ENCODE measurements at regions not wholly inside any gene's neighbourhood (a gene's known extent, or its start where the extent isn't known, plus 50 kb on each side); places are given as distances from the start of the nearest gene placed in this dataset.
"Not testable (repeated sequence)": the region's sequence is repeated elsewhere in the genome, so short reads cannot be mapped to it uniquely, and the experiment has no call there.

DNA sequence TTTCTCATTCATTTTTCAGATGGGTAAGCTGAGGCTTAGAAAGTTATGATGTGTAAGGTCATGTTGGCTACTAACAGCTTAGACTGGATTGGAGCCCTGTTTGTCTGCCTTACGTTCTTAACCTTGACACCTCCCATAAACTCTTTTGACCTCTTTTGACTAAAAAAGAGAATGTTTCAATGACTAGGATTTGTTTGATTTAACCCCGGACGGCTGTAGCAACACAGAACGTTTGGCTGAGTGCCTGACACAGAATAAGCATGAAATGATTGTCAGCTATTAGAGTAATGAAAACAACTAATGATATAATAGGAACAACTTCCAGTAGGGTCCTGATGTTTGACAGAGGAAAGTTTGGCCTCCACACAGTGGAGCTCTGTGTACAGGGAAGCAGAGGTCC lies 83.3 kb upstream of the PDZD8 start:
- in situ Hi-C loops (cut with MboI; ENCODE audit: low sequenced_read_pairs), result no loop called here

DNA sequence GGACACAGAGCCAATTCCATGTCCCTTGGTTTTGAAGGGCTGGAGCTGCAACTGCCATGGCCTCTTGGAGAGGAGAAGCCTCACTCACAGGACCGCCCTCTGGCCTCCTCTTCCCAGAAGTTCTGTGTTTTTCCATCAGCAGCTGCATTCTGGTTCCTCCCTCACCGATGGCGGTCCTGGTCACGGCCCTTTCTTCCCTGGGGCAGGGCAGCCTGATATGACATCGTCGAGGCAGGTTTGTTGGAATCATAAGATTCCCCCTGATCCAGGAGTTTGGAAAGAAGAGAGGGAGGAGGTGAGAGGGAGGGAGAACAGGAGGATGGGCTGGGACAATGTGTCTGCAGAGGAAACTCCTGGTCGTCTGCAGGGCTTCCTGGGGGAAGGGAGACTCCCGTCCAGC lies 82.7 kb upstream of the PDZD8 start:
- in situ Hi-C loops (cut with MboI; ENCODE audit: low sequenced_read_pairs), result no loop called here

DNA sequence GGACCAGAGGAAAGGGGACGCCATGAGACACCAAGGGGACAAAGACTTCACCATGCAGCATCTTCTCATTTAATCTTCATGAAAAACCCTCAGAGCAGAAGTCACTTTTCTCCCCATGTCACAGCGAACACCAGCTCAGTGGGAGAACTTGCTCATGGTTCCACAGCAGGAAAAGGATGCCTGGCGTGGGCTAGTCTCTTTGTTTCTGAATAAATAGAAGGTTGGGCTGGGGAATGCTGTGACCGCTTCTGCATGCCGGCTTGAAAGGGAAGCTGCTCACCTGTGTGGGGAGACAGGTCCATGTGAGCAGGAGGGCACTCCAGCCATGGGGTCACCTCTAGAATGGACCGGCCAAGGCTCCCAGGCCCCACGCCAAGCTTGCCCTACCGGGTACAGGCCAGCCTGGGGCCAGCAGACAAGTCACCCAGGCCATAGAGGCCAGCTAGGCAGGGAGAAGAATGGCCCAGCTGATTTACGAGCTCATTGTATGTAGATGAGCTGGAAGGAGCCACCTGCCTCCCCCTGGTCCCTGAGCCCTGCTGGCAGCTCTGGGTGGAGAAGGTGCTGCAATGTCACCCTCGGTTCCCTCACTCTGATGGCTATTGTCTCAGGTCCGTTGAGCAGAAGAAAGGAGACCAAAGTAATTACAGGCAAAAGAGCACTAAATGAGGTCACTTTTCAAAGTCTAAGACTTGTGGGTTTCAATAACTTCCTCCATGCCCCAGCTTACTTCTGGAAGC lies 82.0 kb upstream of the PDZD8 start:
- in situ Hi-C loops (cut with MboI; ENCODE audit: low sequenced_read_pairs), result no loop called here

DNA sequence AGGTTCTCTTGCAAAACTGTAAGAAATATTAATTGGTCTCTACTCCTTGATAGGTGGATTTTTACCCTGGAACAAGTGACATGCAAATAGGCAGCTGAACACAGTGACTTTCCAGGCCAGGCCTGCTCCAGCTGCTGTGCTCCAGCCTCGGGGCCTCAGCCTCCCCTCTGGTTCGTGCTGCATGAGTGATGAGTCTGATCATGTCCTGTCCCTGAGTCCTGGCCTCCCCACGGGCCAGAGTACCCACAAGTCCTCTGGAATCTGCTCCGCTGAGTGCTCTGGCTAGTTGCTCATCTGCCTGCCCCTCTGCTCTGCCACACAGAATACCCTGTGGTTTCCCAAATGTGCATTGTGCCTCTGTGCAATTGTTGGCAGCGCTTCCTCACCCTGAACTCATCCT lies 80.1 kb upstream of the PDZD8 start:
- in situ Hi-C loops (cut with MboI; ENCODE audit: low sequenced_read_pairs), result no loop called here

DNA sequence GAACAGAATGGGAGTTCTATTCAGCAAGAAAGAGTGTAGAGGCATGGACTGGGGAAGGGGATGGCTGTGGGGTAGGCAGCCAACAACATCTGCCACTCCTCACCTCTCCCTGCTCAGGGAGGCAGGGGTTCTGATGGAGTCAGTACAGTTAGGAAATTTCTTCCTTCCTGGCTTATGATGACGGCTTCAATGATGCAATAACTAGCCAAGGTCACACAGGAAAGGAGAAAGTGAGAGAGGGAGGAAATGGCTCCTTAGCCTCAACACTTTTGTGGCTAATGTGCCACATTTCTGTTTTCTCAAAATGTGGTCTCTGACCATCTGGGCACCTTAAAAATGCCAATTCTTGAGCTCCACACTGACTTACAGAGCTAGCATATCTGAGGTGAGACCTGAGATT lies 79.3 kb upstream of the PDZD8 start:
- in situ Hi-C loops (cut with MboI; ENCODE audit: low sequenced_read_pairs), result no loop called here

DNA sequence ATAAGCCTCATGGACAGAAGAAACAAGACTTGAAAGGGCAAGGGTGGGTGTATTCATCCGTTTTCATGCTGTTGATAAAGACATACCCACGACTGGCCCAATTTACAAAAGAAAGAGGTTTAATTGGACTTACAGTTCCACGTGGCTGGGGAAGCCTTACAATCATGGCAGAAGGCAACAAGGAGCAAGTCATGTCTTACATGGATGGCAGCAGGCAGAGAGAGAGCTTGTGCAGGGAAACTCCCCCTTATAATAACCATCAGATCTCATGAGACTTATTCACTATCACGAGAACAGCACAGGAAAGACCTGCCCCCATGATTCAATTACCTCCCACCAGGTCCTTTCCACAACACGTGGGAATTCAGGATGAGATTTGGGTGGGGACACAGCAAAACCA lies 78.2 kb upstream of the PDZD8 start:
- in situ Hi-C loops (cut with MboI; ENCODE audit: low sequenced_read_pairs), result not testable (repeated sequence)

DNA sequence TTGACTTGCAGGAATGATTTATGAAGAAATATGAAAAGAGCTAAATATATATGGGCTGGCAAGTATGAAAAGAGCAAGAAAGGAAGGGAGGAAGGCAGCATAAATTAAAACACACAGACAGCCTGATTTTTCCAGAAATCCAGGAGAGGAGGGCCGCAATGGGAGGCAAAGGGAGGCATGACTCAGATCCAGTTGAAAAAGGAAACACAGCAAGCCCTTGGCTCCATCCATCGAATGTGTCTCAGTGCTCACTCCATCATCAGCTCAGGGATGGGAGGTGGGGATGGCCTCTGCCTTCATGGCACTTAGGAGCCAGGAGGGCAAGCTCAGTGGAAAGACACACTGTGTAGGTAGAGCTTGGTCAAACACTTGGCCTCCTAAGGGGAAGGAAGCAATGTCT lies 75.7 kb upstream of the PDZD8 start:
- in situ Hi-C loops (cut with MboI; ENCODE audit: low sequenced_read_pairs), result no loop called here

DNA sequence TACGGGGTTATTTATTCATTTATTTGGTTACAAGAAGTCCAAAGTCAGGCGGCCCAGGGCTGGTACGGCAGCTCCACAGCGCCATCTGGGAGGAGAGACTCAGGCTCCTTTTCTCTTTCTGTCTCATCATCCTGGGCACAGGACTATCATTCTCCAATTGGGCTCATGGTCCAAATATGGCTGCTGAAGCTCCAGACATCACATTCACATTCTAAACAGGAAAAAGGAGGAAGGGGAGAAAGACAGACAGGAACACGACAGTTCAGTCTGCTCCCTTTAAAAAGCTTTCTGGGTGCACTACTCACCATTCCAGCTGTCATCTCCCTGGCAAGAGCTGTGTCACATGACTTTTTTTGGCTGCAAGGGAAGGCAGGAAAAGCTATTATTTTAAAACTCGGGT lies 74.4 kb upstream of the PDZD8 start:
- in situ Hi-C loops (cut with MboI; ENCODE audit: low sequenced_read_pairs), result no loop called here

DNA sequence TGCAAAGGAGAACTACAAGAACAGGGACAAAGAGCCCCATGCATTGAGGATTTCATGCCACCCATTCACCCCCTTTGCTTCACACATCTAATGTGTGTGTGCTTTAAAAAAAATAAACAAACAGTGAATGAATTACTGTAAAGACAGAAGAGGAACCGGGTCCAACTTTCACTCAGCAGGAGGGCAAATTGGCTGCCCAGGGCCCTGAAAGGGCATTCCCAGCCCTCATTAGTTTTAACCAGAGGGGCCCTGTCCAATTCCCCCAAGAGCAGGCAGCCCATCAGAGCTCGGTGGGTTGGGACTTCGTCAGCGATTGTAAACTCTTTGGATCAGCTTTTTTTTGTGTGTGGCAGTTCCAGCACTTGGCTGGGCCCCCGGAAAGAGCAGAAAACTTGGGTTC lies 73.6 kb upstream of the PDZD8 start:
- in situ Hi-C loops (cut with MboI; ENCODE audit: low sequenced_read_pairs), result no loop called here

DNA sequence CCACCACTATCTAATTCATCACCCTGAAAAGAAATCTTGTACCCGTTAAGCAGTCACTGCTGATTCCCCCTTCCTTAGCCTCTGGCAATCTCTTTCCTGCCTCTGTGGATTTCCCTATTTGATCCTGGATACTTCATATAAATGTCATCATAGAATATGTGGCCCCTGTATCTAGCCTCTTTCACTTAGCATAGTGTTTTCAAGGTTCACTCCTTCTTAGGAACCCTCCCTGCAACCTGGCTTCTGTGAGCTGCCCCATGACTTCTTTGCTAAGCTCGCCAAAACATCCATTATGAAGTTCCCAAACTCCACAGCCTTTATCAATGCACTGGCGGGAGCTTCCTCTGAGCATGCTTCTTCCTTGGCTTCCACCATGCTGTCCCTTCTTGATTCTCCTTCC lies 70.8 kb upstream of the PDZD8 start:
- in situ Hi-C loops (cut with MboI; ENCODE audit: low sequenced_read_pairs), result no loop called here

DNA sequence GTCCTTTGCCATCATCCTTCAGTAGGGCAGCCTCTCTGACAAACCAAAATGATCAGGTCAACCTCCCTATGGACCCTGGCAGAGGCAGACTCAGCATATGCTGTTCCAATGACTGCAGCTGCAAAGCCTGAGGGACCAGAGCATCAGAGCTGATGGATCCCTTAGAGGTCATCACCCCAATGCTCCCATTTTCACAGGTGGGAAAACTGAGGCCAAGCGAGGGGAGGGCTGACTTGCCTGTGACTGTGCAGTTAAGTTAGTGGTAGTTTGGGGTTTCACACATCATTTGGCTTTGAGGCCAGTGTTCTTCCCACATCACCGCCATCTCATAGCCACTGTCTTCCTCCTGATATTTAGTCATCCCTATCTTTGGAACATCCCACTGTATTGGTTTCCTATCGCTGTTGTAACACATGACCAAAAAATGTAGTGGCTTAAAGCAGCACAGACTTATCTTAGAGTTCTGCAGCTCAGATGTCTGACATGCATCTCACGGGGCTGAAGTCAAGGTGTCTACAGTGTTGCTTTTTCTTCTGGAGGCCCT lies 69.3 kb upstream of the PDZD8 start:
- in situ Hi-C loops (cut with MboI; ENCODE audit: low sequenced_read_pairs), result no loop called here

DNA sequence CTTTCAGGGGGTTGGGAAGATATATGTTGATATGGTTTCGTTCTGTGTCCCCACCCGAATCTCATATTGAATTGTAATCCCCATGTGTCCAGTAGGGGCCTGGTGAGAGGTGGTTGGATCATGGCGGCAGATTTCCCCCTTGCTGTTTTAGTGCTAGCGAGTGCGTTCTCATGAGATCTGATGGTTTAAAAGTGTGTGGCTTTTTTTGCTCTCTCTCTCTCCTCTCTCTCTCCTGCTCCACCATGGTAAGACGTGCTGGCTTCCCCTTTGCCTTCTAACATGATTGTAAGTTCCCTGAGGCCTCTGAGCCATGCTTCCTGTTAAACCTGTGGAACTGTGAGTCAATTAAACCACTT lies 68.4 kb upstream of the PDZD8 start:
- in situ Hi-C loops (cut with MboI; ENCODE audit: low sequenced_read_pairs), result no loop called here

DNA sequence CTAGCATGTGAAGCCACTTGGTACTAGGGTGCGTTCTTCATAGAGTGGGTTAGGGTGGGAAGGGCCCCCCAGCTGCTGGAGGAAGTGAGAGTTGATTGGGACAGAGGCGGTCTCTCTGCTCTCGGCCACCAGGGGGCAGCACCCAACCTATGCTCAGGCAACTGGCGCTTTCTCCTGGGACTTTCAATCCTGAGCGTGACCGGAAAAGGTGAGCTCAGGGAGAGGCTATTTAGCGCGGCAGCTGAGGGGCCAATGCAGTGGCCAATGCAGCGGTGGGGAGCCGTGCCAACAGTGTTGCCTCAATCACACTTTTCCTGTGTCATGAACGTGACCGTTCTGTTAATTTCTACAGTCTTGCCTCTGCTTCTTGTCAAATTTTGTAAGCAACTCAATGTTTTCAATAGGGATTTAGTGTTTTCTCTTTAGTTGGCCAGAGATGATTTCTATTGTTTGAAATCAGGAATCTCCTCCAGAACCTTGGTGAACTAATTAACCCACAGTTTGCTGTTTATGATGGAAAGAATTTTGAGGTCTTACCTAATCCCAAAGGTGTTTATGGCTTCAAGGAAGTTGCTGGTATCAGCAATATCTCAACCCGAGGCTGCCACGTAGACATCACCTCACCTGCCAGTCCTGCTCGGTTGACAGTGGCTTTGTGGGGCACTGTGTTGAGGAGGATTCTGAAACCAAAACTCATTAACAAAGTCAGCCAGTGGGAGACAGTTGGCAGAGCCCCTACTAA lies 67.9 kb upstream of the PDZD8 start:
- in situ Hi-C loops (cut with MboI; ENCODE audit: low sequenced_read_pairs), result no loop called here

DNA sequence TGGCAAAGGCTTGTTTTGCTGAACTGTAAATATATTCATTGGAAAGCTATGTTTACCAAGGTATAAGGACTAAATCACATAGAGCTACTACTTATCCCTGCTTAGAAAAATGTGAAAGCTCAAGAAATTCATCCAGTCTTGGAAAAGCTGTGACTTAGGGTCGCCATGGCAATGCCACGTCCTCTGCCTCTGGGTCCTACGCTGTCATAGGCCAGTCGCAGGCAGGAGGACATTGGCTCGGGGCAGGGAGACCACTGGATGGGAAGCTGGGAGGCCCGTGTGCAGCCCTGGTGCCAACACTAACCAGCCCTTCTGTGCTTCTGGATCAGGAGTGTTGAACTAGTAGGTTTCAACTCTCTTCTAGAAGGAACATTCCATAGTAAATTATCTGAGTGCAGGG lies 67.3 kb upstream of the PDZD8 start:
- in situ Hi-C loops (cut with MboI; ENCODE audit: low sequenced_read_pairs), result no loop called here

DNA sequence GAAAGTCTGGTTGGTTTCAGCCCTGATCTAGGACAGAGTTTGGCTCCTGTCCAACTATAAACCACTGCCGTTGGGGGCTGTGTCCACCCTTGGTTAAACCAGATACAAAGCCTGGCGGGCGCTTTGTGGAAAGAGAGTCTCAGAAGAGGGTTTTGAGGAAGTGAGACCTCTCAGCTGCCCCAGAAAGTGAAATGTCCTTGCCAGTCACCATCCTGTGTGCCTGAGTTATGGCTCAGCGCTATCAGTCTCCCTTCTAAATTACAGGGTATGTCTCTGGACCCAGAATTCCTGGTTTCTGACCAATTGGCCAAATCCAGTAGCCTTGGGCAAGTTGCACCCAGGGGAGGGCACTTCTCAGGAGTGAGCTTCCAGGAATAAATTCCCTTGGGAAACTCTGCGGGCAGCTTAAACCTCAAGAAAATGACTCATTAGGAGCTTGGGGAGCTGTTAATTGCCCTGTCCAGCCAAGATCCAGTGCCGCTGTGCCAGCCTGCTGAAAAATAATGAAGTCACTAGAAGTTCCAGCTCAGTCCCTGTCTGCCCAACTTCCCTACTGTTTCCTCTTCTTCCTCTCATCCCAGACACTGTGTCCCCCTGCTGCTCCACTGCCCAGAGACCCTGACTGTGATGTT lies 66.7 kb upstream of the PDZD8 start:
- in situ Hi-C loops (cut with MboI; ENCODE audit: low sequenced_read_pairs), result no loop called here

DNA sequence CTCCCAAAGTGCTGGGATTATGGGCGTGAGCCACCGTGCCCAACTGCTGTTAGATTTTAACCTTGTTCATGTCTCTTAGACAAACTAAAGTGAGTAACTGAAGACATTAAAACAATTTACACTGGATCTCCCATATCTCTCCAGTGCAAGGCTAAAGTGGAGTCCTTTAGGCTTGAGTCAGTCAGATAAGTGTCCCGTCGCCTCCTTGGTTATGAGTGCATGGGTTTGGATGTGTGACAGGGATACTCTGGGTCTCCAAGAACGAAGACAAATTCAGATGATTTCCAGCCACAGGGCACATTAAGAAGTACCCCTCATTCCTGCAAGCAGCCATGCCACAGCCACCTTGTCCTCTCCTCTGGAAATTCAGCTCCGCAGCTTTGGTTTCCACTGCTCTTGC lies 66.1 kb upstream of the PDZD8 start:
- in situ Hi-C loops (cut with MboI; ENCODE audit: low sequenced_read_pairs), result no loop called here

DNA sequence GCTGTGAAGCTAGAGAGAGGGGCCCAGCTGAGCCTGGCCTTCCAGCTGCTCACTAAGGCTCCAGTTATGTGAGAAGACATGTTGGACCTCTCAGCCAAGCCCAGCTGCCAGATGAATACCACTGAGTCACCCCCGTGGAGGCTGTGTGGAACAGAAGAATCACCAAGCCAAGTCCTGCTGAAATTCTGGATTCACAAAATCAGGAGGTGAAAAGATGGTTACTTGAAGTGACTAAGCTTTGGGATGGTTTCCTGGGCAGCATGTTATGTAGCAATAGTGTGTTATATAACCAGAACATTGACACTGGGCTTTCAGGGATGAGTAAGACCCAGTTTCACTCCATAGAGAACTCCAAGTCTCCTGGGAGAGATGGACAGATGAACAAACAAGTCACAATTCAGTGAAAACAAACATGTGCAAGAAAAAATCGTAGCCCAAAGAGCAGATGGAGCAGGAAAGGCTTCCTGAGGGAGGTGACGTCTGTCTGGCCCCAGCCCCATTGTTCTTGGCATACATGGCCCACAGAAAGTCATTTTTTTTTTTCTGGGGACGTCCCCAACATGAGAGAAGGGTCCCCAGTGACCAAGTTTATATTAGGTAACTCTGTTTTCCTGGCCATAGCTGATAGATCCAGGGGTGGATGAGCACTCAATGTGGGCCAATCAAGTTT lies 64.1 kb upstream of the PDZD8 start:
- in situ Hi-C loops (cut with MboI; ENCODE audit: low sequenced_read_pairs), result no loop called here

DNA sequence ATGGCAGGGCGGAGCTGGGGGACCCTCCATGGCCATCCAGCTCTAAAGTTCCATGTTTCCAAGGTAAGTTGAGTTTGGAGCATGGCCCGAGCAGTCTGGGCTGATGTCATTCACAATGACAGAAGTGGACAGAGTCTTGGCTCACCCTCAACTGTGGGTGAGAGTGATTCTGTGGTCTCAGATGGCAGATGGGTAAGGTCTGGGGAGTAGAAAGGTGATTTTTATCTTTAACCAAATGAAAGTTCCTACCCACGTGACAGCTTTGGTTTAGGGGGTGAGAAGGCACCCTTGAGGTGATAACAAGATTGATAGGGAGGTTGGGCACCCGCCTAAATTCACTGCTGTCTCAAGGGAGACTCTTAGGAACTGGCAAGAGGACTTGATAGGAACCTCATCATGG lies 57.6 kb upstream of the PDZD8 start:
- in situ Hi-C loops (cut with MboI; ENCODE audit: low sequenced_read_pairs), result no loop called here

DNA sequence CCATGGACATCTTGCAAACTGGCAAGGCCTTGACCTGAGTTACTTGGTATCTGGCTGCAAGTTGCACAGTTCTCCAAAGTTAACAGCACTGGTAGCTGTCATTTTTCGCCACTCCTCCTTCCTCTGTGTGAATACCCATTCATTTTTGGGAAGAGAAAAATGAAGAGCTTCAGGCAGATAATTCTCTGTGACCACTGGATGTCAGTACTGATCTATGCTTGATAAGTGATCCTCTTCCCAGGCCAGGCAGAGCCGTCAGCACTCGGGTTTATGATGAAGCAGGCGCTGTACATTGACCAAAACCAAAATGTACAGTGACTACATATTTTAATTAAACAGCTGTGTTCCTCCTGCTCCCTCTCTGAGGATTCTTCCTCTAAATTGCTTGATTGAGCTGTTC lies 55.9 kb upstream of the PDZD8 start:
- in situ Hi-C loops (cut with MboI; ENCODE audit: low sequenced_read_pairs), result no loop called here

DNA sequence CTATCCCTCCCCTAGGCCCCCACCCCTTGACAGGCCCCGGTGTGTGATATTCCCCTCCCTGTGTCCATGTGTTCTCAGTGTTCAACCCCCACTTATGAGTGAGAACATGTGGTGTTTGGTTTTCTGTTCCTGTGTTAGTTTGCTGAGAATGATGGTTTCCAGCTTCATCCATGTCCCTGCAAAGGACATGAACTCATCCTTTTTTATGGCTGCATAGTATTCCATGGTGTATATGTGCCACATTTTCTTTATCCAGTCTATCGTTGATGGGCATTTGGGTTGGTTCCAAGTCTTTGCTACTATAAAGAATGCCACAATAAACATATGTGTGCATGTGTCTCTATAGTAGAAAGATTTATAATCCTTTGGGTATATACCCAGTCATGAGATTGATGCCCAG lies 55.3 kb upstream of the PDZD8 start:
- in situ Hi-C loops (cut with MboI; ENCODE audit: low sequenced_read_pairs), result not testable (repeated sequence)

DNA sequence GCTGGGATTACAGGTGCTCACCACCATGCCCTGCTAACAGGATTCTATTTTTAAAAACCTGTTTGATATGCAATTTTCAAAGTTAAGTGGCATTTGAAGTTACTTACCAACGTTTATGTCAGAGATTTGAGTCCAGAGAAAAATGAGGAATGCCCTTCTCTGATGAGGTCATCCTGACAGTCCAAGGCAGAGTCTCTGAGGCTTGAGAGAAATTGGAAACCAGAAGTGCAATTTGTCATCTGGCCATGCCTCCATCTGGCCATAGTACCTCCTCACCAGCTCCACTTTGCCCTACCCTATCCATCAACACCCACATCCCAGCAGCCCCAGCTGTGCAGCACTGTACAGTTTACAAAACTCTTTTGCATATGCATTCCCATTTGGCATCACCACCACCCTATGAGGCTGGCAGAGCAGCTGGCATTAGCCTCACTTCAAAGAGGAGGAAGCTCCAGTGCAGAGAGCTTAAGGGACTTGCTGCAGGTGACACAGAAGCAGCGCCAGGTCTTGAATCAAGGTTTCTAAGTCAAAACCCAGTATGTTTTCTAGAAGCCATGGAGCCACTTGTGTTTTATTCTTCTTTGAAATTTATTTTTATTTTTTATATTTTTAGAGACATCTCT lies 54.5 kb upstream of the PDZD8 start:
- in situ Hi-C loops (cut with MboI; ENCODE audit: low sequenced_read_pairs), result no loop called here

Data from HL-60/S4 (cell line).